ENCODE measurements at regions not wholly inside any gene's neighbourhood (a gene's known extent, or its start where the extent isn't known, plus 50 kb on each side); places are given as distances from the start of the nearest gene placed in this dataset.

DNA sequence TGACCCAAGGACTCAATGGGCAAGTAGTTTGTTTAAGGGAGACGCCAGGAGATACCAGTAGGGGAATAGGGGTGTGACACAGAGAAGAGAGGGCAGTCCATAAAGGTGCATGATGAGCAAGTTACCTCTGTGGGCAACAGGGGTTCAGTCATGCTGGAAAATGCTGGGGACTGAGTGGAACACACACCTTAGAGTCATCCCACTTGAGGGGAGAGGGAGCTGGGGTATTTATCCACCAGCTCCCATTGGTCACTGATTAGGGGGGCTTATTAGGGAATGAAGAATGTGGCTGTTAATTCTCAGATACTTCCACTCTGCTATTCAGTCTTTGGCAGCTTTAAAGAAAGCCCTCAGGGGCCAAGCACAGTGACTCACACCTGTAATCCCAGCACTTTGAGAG is 67.5 kb upstream of the MRI1 start (continued):
- TF ChIP-seq, protein P1, sequence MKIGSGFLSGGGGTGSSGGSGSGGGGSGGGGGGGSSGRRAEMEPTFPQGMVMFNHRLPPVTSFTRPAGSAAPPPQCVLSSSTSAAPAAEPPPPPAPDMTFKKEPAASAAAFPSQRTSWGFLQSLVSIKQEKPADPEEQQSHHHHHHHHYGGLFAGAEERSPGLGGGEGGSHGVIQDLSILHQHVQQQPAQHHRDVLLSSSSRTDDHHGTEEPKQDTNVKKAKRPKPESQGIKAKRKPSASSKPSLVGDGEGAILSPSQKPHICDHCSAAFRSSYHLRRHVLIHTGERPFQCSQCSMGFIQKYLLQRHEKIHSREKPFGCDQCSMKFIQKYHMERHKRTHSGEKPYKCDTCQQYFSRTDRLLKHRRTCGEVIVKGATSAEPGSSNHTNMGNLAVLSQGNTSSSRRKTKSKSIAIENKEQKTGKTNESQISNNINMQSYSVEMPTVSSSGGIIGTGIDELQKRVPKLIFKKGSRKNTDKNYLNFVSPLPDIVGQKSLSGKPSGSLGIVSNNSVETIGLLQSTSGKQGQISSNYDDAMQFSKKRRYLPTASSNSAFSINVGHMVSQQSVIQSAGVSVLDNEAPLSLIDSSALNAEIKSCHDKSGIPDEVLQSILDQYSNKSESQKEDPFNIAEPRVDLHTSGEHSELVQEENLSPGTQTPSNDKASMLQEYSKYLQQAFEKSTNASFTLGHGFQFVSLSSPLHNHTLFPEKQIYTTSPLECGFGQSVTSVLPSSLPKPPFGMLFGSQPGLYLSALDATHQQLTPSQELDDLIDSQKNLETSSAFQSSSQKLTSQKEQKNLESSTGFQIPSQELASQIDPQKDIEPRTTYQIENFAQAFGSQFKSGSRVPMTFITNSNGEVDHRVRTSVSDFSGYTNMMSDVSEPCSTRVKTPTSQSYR (CRISPR knock-in tag; IDR thresholded peaks at IDR 0.05; ENCODE audit: borderline replicate concordance), result no peak

DNA sequence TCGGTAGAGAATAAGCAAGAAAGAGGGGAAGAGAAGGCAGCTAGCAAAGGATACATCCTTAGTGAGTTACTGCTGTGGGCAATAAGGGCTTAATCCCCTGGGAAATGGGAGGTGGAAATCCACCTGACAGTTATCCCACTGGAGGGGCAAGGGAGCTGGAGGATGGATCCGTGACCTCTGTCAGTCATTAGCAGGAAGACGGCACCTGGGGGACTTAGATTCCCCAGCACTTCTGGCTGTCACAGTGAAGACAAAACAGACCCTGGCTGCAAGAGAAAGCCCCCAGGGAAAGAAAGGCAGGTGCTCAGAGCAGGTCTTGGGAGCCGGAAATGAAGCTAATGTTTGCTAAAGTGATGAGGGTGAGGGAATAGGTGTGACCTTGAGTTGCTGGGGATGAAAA is 70.4 kb upstream of the MRI1 start:
- Histone ChIP-seq H3K27me3 (ENCODE audit: control insufficient read depth in 1 of 2, insufficient read depth in 2 of 2, low read length in 2 of 2) (peaks cover 1 to 20% of the 10 kb centered on the region in 2 experiments; a peak in 3 of 5 replicates), H3K4me2 (ENCODE audit: low read depth, low read length) (no peak overlapping the region), H3K4me1 (ENCODE audit: insufficient read depth, low read length) (no peaks in the 10 kb centered on the region), H3K27ac (ENCODE audit: extremely low read length, insufficient read depth, low read length) (no peak overlapping the region), H4K20me1 (ENCODE audit: insufficient read depth, low read length) (no peaks in the 10 kb centered on the region), H2AFZ (ENCODE audit: low read length) (no peak overlapping the region), H3K9ac (ENCODE audit: insufficient read depth, low read depth, low read length) (no peak overlapping the region), H3K9me3 (ENCODE audit: low read length) (no peaks in the 10 kb centered on the region), H3K4me3 (replicated peaks in 1 of 3; ENCODE audit: insufficient read depth in 1 of 3, low read depth in 2 of 3, low read length in 3 of 3) (no peak overlapping the region), H3K36me3 (replicated peaks in 1 of 2; ENCODE audit: control insufficient read depth in 1 of 2, insufficient read depth in 2 of 2, low read length in 2 of 2) (no peaks in the 10 kb centered on the region), H3K79me2 (ENCODE audit: insufficient read depth, low read length) (no peaks in the 10 kb centered on the region)
- FAIRE-seq (no peak), DNase-seq (ENCODE audit: low spot score) (no peak), ATAC-seq (no peak)
- ChIA-PET POLR2A (no interaction called here), CTCF (ENCODE audit: low intra/inter-chr PET ratio, low total read pairs) (no interaction called here)
- in situ Hi-C loops (cut with HindIII; ENCODE audit: extremely low pct_ligation_motif_present, low pct_unique_long_range_greater_than_20kb) (no loop called here), intact Hi-C loops (cut with micrococcal nuclease; ENCODE audit: unreplicated experiment) (no loop called here)
- no TSS peak for BruUV-seq (replicated peaks)
- 6% methylated on average over 4 of the region's 4 CpGs for WGBS (ENCODE audit: low lambda C conversion rate)
- TF ChIP-seq NCOR1 (IDR thresholded peaks at IDR 0.05; ENCODE audit: borderline replicate concordance, low read length), result no peak
- TF ChIP-seq NR2F6 (IDR thresholded peaks at IDR 0.05), result no peak
- no peak for TF ChIP-seq NR2F6 (CRISPR knock-in tag; IDR thresholded peaks at IDR 0.05)
- TF ChIP-seq, protein P2, sequence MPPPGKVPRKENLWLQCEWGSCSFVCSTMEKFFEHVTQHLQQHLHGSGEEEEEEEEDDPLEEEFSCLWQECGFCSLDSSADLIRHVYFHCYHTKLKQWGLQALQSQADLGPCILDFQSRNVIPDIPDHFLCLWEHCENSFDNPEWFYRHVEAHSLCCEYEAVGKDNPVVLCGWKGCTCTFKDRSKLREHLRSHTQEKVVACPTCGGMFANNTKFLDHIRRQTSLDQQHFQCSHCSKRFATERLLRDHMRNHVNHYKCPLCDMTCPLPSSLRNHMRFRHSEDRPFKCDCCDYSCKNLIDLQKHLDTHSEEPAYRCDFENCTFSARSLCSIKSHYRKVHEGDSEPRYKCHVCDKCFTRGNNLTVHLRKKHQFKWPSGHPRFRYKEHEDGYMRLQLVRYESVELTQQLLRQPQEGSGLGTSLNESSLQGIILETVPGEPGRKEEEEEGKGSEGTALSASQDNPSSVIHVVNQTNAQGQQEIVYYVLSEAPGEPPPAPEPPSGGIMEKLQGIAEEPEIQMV (CRISPR knock-in tag; IDR thresholded peaks at IDR 0.05; ENCODE audit: low read depth), result no peak
- TF ChIP-seq ZBTB20 (CRISPR knock-in tag; IDR thresholded peaks at IDR 0.05; ENCODE audit: borderline replicate concordance, low read depth), result no peak
- no peak for TF ChIP-seq PAF1 (CRISPR knock-in tag; IDR thresholded peaks at IDR 0.05)
- TF ChIP-seq ZNF782 (CRISPR knock-in tag; IDR thresholded peaks at IDR 0.05; ENCODE audit: borderline replicate concordance), result no peak
- TF ChIP-seq, protein P3, sequence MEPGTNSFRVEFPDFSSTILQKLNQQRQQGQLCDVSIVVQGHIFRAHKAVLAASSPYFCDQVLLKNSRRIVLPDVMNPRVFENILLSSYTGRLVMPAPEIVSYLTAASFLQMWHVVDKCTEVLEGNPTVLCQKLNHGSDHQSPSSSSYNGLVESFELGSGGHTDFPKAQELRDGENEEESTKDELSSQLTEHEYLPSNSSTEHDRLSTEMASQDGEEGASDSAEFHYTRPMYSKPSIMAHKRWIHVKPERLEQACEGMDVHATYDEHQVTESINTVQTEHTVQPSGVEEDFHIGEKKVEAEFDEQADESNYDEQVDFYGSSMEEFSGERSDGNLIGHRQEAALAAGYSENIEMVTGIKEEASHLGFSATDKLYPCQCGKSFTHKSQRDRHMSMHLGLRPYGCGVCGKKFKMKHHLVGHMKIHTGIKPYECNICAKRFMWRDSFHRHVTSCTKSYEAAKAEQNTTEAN (CRISPR knock-in tag; conservative IDR thresholded peaks at IDR 0.05), result no peak
- no peak for TF ChIP-seq ZNF737 (CRISPR knock-in tag; IDR thresholded peaks at IDR 0.05; ENCODE audit: borderline replicate concordance)
- no peak for TF ChIP-seq HNF4G (IDR thresholded peaks at IDR 0.05; ENCODE audit: borderline replicate concordance, low read depth, low read length)
- TF ChIP-seq HNF4G (CRISPR knock-in tag; IDR thresholded peaks at IDR 0.05; ENCODE audit: borderline replicate concordance, low read depth), result no peak
- no peak for TF ChIP-seq SIN3A (IDR thresholded peaks at IDR 0.05; ENCODE audit: borderline replicate concordance, low read depth, low read length)
- TF ChIP-seq, protein P4, sequence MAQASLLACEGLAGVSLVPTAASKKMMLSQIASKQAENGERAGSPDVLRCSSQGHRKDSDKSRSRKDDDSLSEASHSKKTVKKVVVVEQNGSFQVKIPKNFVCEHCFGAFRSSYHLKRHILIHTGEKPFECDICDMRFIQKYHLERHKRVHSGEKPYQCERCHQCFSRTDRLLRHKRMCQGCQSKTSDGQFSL (CRISPR knock-in tag; IDR thresholded peaks at IDR 0.05), result no peak
- TF ChIP-seq ZSCAN21 (CRISPR knock-in tag; IDR thresholded peaks at IDR 0.05; ENCODE audit: borderline replicate concordance), result no peak
- no peak for TF ChIP-seq ZNF615 (CRISPR knock-in tag; IDR thresholded peaks at IDR 0.05; ENCODE audit: borderline replicate concordance)
- no peak for TF ChIP-seq ELF3 (CRISPR knock-in tag; IDR thresholded peaks at IDR 0.05)
- TF ChIP-seq ZNF703 (CRISPR knock-in tag; IDR thresholded peaks at IDR 0.05; ENCODE audit: borderline replicate concordance), result no peak
- no peak for TF ChIP-seq ESRRA (CRISPR knock-in tag; IDR thresholded peaks at IDR 0.05; ENCODE audit: low read depth)
- no peak for TF ChIP-seq NCOA2 (CRISPR knock-in tag; IDR thresholded peaks at IDR 0.05)

Measured in HepG2 (cell line).